HG02678 (cell line): ENCODE measurements at regions not wholly inside any gene's neighbourhood (a gene's known extent, or its start where the extent isn't known, plus 50 kb on each side); places are given as distances from the start of the nearest gene placed in this dataset.

ENCODE experiments used
- ATAC-seq: cut with Tn5 transposase; IDR thresholded peaks from one replicate; pipeline ENCODE4 v1.9.1; 2021; ENCODE audit warnings: mild to moderate bottlenecking, moderate library complexity; ENCODE audit not compliant: unreplicated experiment

- no peak for ATAC-seq
These were observed 161.0 kb downstream of the SPATA31D1 start for GRCh38 chr9:82149501-82149946.

- no peak for ATAC-seq
These were observed 163.6 kb downstream of the SPATA31D1 start for GRCh38 chr9:82152181-82152580.

- peak; percentile 54 for ATAC-seq
These were observed 164.5 kb downstream of the SPATA31D1 start for GRCh38 chr9:82153032-82153431.

GRCh38 chr9:82154573-82154972 is 166.0 kb downstream of the SPATA31D1 start:
- ATAC-seq: no peak

GRCh38 chr9:82161876-82162275 is 173.3 kb downstream of the SPATA31D1 start:
- ATAC-seq: no peak

- no peak for ATAC-seq
These were observed 175.6 kb downstream of the SPATA31D1 start for GRCh38 chr9:82164159-82164558.

GRCh38 chr9:82167296-82167695 is 178.7 kb downstream of the SPATA31D1 start:
- ATAC-seq: no peak

- no peak for ATAC-seq
These were observed 180.0 kb downstream of the SPATA31D1 start for GRCh38 chr9:82168585-82168984.

- ATAC-seq: no peak
These were observed 182.3 kb downstream of the SPATA31D1 start for GRCh38 chr9:82170866-82171265.

- no peak for ATAC-seq
These were observed 182.7 kb downstream of the SPATA31D1 start for GRCh38 chr9:82171271-82171670.

GRCh38 chr9:82180711-82181110 is 192.1 kb downstream of the SPATA31D1 start:
- ATAC-seq: no peak

- no peak for ATAC-seq
These were observed 194.7 kb downstream of the SPATA31D1 start for GRCh38 chr9:82183181-82183860.

- ATAC-seq: peak; percentile 86
These were observed 196.0 kb downstream of the SPATA31D1 start for GRCh38 chr9:82184524-82184923.

- no peak for ATAC-seq
These were observed 200.2 kb downstream of the SPATA31D1 start for GRCh38 chr9:82188817-82189216.

GRCh38 chr9:82191082-82191770 is 202.7 kb downstream of the SPATA31D1 start:
- no peak for ATAC-seq

- no peak for ATAC-seq
These were observed 203.6 kb downstream of the SPATA31D1 start for GRCh38 chr9:82192211-82192610.

- no peak for ATAC-seq
These were observed 208.3 kb downstream of the SPATA31D1 start for GRCh38 chr9:82196622-82197441.

GRCh38 chr9:82201196-82201595 is 212.6 kb downstream of the SPATA31D1 start:
- ATAC-seq: no peak

GRCh38 chr9:82202808-82203207 is 214.2 kb downstream of the SPATA31D1 start:
- ATAC-seq: no peak

GRCh38 chr9:82206490-82206889 is 217.9 kb downstream of the SPATA31D1 start:
- no peak for ATAC-seq

GRCh38 chr9:82206946-82207345 is 218.4 kb downstream of the SPATA31D1 start:
- no peak for ATAC-seq
